Left renal pelvis (tissue), 4 donors: ENCODE measurements at regions not wholly inside any gene's neighbourhood (a gene's known extent, or its start where the extent isn't known, plus 50 kb on each side); places are given as distances from the start of the nearest gene placed in this dataset.

Experiments used
- DNase-seq, 4 donors: peaks; one replicate each; pipeline ENCODE4 v3.0.0-alpha.2; 2013; ENCODE audit warnings: low read depth in 4 of 4, low spot score in 3 of 4

GRCh38 chr12:58131986-58132755 is 190.8 kb downstream of the ATP23 start:
- DNase-seq: no peak

GRCh38 chr12:58138424-58138823 is 197.1 kb downstream of the ATP23 start:
- DNase-seq: no peak

- no peak for DNase-seq
Measured at GRCh38 chr12:58139894-58140293, 198.5 kb downstream of the ATP23 start.

GRCh38 chr12:58140395-58140794 is 199.0 kb downstream of the ATP23 start:
- no peak for DNase-seq

- no peak for DNase-seq
Measured at GRCh38 chr12:58142991-58143390, 201.6 kb downstream of the ATP23 start.

GRCh38 chr12:58143498-58143995 is 202.2 kb downstream of the ATP23 start:
- no peak for DNase-seq

GRCh38 chr12:58148405-58148804 is 207.0 kb downstream of the ATP23 start:
- DNase-seq: no peak

- no peak for DNase-seq
Measured at GRCh38 chr12:58148976-58149375, 207.6 kb downstream of the ATP23 start.

- DNase-seq: no peak
Measured at GRCh38 chr12:58154359-58154758, 213.0 kb downstream of the ATP23 start.

GRCh38 chr12:58156697-58157096 is 215.3 kb downstream of the ATP23 start:
- DNase-seq: no peak

GRCh38 chr12:58159941-58160340 is 218.6 kb downstream of the ATP23 start:
- no peak for DNase-seq

GRCh38 chr12:58161773-58162172 is 220.4 kb downstream of the ATP23 start:
- DNase-seq: no peak

GRCh38 chr12:58163021-58163420 is 221.7 kb downstream of the ATP23 start:
- DNase-seq: no peak

GRCh38 chr12:58166643-58167042 is 225.3 kb downstream of the ATP23 start:
- DNase-seq: no peak

GRCh38 chr12:58167622-58168021 is 226.3 kb downstream of the ATP23 start:
- no peak for DNase-seq

GRCh38 chr12:58169826-58170225 is 228.5 kb downstream of the ATP23 start:
- no peak for DNase-seq

GRCh38 chr12:58171914-58172313 is 230.5 kb downstream of the ATP23 start:
- peak; percentile 7 to 42 (median 28) for DNase-seq

GRCh38 chr12:58172433-58173073 is 231.2 kb downstream of the ATP23 start:
- no peak for DNase-seq

GRCh38 chr12:58174316-58174715 is 232.9 kb downstream of the ATP23 start:
- DNase-seq: no peak

- DNase-seq: no peak
Measured at GRCh38 chr12:58176296-58176869, 235.0 kb downstream of the ATP23 start.

- DNase-seq: no peak
Measured at GRCh38 chr12:58177366-58177765, 236.0 kb downstream of the ATP23 start.

- no peak for DNase-seq
Measured at GRCh38 chr12:58184212-58184611, 242.8 kb downstream of the ATP23 start.
